Fibroblast of skin of left biceps (primary cell): ENCODE measurements at regions not wholly inside any gene's neighbourhood (a gene's known extent, or its start where the extent isn't known, plus 50 kb on each side); places are given as distances from the start of the nearest gene placed in this dataset.

ENCODE experiments used
- DNase-seq, 2 experiments: peaks; one replicate each; pipeline ENCODE4 v3.0.0-alpha.2; 2013; ENCODE audit warnings: low read depth in 2 of 2

DNA sequence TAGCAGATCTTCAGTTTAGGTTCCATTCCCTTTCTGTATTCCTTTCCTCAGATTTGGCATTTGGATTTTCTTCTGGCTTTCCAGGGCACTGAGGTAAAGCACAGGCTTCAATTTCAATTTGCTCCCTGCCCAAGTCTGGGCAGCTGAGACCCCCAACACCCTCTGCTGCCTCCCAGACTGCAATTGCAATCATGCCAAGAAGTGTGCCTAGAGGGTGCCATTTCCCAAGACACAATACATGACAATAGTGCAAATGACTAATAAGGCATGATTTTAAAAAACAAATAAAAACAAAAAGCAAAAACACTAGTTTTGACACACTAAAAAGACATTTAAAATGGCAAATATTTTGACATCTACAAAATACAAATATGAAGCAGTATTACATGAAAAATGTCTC, 364.8 kb downstream of the EPM2A start:
- DNase-seq: no peak

DNA sequence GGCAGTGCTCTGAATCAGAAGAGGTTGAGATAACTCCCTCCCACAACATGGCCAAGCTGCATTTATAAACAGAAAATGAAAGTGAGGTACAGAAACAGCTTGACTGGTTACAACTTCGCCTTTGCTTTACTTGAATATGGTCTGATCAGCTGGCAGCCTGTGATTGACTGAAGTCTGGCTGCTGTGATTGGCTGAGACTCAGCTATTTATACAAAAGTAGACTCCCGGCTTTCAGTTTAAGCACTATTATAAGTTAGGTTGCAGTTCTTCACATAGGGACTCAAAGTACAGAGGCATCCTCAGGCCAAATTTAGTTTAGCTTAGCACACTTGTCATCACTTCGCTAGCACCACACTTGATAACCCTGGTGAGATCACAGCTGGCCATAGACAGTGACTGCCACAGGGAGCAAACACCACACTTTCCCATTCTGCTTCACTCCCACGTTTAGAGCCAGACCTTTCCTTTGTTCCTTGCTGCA, 362.6 kb downstream of the EPM2A start:
- peak in 1 of 2 experiments; percentile 1 for DNase-seq

DNA sequence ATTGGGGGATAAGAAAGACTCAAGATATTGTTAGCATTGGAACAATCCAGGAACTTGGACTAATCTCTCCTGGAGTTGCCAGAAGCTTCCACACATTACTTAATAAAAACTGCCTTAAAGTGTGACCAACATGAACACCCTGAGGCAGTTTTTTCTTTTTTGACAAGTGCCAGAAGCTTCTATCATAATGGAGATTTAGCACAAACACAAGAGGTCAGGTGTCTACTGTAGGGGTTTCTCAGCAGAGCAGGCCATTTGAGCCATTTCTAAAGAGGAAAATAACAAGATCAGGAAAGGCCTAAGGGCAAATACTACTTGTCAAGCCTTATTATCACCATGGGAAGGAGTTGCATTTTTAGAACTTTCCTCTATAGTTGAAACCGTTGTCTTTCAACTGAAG, 361.5 kb downstream of the EPM2A start:
- DNase-seq: no peak

DNA sequence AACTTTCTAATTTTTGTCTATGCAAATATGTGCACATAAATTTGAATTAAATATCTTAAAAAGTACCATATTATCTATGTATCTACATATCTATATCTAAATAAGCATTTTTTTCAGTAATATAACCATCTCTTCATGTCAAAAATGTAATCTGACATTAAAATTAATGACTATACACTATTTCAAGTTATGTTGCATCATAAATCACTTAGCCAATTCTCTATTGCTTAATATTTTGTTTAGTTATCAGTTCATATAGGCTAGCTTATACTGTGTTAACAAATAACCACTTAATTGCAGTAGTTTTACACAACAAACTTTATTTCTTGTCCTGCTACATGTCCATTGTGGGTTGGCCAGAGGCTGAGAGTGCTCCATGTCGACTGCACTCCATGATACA, 360.8 kb downstream of the EPM2A start:
- DNase-seq: no peak

DNA sequence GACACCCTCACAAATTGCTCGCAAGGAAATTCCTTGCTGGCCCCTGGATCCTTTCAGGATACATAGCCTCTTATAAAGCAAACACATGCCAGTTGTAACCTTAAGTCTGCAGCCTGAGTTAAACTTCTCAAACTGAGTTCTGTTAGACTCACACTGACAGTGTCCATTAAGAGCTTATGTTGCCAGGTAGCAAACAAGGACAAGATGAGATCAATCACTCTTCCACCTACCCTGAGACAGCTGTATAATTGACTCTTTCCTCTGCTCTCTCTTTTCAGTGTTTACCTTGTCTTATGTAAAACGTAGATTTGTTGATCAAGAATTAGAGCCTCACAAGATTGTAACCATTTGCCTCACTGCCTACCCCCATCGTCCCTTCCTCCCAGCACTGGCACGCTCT, 359.8 kb downstream of the EPM2A start:
- DNase-seq: no peak

DNA sequence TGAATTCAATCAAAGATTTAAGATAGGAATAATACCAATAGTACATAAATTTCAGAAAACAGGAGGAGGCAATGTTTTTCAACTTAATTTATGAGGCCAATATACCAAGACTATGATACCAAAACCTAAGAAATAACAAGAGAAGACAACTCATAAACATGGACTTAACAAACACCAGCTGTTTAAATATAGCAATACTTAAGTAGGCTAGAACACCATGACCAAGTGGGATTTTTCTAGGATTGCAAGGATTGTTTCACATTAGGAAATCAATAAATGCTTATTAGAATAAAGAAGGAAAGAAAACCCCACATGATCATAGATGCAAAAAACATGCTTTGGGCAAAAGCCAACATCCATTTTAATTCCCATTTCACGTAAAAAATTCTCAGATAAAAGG, 355.1 kb downstream of the EPM2A start:
- no peak for DNase-seq

DNA sequence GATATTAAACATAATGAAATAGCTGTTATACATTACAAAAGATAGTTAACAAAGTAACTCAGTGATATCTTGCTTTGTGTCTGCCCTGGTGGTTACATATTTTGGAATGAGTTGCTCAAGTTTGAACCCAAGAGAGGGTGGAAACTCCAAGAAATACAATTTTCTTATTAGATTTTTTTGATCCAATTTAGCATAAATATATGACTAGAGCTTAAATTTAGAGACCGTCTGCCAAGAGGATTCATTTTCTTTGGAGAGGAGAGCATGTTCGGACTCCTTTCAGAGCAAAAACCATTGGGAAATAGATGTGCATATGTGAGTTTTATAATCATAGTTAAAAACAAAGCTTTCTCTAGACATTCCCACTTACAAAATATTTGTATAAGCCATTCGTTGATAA, 353.4 kb downstream of the EPM2A start:
- no peak for DNase-seq

DNA sequence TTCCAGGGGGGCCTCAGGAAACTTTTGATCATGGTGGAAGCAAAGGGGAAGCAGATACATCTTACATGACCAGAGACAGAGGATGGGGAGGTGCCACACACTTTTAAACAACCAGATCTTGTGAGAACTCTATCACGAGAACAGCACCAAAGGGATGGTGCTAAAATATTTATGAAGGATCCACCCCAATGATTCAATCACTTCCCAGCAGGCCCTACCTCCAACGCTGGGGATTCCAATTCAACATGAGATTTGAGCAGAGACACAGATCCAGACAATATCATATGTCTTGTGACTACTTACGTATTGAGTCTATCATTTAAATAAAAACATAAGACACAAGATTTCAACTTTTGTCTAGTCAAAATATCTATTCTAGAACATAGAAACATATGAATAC, 351.9 kb downstream of the EPM2A start:
- DNase-seq: no peak

DNA sequence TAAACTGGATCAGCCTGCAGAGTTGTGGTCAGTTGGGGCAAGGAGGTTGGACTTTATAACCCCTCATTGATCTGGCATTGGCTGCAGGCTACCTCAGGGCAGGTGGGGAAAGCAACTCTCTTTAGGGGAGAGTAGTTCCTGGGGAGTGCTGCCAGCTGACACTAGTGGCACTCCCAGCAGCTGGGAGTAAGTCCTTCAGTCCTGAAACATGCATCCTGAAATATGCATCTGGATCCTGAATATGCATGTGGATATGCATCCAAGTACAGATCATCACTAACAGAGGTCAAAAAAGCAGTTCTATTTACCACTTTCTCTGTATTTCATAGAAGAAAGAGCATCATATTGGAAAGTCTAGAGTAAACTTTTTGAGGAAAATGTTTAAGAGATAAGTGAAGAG, 350.8 kb downstream of the EPM2A start:
- no peak for DNase-seq

DNA sequence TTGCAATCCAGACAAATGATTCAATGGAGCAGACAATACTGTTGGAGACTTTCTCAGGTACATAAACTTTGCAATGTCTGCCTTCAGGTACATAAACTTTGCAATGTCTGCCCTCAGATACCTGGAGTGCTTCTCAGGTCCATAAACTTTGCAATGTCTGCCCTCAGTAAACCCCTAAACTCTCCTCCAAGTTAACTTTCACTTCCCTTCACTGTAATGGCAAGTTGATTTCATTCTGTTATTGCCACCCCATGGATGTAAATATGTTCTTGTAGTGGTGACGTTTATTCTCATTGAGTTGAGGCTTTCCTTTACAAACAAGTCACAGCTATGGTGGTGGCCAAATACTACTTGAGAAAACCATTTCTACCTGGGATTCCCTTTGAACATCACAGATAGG, 338.8 kb downstream of the EPM2A start:
- no peak for DNase-seq

DNA sequence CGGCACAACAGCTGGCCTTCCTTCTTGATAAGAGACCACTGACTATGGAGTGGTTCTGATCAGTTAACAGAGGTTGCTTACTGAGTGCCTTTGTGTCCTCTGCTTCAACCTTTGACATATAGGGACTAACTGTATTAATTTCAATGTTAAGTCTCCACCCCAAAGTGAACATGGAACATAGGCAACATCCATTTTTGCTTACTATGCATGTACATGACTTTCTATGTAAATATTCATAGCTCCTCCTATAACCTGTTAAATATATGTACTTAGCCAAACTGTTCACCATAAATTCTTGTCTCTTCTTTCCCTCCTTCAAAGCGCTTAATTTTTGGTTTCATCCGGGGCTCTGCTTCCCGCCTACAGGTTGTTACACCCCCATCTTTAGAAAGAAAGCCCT, 334.8 kb downstream of the EPM2A start:
- DNase-seq: no peak

DNA sequence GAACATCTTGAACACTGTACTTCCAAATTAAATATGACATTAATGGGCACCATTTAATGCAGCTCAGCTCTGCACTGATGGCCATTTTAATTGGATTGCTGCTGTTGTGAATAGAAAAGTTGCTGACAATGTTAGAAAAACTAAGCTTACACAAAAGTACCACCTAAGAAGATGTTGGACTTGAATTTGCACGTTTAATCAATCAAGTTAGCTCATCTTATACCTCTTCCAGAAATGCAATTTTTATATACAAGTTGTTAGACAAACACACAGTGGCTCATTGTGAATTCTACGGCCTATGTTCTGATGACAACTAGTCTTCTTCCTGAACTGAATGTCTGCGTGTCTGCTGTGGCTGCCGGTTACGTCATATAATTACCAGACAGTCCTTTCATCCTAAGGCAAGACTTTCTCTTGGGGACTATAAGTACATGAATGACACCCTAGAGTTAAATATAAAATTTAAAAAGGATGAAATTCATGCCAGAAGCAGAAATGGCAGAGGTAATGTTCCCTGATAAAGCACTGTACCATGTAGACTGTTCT, 330.2 kb downstream of the EPM2A start:
- no peak for DNase-seq

DNA sequence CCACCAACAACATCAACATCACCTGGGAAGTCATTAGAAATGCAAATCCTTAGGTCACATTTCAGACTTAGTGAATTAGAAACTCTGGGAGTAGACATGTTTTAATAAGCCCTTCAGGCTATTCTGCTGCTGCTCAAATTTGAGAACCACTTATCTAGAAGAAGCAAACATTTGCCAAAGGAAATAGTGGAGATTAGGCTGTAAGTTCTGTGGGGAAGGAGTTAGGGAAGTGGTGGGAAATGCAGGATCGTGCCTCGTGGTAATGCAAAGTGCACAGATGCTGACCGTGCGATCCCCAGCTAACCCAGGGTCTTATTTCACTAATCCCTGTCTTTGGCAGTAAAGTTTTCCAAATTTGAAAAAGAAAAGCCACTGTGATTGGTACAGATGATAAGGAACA, 328.5 kb downstream of the EPM2A start:
- no peak for DNase-seq

DNA sequence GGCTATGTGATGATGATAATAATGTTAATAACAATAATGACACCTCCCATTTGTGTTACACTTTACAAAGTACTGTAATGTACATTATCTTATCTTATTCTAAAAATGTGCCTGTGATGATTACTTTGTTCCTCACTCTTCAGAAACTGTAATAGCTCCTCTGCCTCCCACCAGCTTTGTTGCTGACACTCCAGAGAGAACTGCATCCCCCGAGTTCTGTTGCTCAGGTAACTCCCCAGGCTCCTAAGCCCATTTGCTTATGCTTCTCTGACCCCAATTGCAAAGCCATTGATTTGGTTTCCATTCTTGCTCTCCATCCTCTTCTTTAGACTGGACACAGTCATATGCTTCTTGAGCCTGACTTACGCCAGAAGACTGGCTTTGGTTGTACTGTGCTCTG, 319.7 kb downstream of the EPM2A start:
- DNase-seq: no peak

DNA sequence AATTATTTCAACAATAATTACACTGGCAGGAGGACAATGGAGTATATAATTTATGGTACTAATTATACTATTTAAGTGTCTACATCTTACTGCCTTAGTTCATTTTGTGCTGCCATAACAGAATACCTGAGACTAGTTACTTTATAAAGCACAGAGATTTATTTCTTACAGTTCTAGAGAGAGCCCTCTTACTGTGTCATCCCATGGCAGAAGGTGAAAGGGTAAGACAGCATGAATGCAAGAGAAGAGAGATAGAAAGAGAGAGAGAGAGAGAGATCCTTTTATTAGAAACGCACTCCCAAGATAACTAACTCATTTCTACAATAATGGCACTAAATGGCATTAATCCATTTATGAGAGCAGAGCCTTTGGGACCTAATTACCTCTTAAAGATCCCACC, 314.7 kb downstream of the EPM2A start:
- DNase-seq: no peak

DNA sequence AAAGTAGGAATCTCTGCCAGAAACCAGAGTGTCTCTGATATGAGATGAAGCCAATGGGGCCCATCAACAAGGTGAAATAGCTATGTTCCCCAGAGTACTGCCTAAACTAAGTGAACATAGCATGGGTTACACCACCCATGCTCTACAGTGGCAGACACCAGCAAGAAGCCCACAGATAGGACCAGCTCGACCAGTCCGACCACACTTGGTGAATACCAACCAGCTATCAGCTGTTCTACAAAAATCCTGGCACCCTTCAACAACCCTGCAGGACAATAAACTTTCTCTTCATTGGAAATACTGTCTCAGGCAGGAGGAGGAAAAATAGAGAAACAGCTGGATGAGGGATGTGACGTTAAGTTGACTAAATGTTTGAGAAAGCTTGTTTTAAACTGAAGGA, 311.4 kb downstream of the EPM2A start:
- no peak for DNase-seq

DNA sequence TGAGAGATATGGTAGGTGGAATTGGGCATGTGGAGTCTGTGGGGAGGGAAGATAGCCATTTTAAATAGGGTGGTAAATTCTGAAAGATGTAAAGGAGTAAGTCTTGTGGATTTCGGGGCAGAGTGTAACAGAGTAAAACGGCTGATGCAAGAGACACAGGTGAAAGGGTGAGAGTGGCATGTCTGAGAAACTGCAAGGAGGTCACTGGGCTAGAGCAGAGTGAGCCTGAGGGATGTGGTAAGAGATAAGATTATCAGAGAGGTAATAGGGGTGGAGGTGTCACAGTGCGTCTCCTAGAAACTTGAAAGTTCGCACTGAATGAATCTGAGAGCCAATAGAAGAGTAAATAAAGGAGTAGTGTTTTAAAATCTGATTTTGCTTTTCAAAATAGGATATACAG, 308.1 kb downstream of the EPM2A start:
- no peak for DNase-seq

DNA sequence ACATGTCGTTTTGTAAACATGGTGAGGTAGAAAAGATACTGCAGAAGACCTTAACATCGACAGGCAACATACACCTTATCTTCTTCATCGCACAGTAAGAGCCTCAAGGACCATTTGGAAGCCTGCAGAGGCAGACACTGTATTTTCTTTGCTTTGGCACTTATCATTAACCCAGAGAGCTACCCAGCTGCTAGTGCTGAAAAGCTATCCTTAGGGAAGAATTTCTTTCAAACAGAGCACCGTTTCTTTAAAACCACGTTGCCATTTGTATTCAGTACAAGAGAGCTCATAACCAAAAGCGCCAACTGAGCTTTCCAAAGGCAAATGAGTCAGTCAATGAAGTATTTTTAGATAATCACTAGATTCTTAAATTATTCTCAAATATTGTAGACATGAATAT, 306.6 kb downstream of the EPM2A start:
- DNase-seq: no peak

DNA sequence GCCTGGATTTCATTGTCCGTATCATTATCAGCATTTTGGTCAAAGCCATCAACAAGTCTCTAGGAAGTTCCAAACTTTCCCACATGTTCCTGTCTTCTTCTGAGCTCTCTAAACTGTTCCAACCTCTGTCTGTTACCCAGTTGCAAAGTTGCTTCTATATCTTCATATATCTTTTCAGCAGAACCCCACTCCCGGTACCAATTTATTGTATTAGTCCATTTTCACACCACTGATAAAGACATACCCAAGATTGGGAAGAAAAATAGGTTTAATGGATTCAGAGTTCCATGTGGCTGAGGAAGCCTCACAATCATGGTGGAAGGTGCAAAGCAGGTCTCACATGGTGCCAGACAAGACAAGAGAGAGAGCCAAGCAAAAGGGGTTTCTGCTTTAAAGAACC, 293.2 kb downstream of the EPM2A start:
- no peak for DNase-seq

DNA sequence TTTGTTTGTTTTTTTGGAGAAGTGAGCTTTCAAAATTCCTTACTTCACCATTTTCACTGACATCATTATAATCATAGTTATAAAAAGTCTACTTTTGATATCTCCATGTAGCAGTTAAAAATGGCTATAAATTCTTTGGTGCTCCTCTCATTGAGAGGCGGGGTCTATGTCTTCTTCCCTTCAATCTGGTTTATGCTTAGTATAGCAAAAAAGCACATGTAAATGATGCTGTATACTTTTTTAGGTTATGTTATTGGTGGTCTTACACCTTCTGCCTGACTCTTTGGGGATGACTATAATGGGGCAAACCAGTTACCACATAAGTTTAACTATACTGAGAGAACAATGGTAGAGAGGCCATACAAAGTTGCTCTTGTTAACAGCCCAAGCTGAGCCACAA, 289.6 kb downstream of the EPM2A start:
- no peak for DNase-seq

DNA sequence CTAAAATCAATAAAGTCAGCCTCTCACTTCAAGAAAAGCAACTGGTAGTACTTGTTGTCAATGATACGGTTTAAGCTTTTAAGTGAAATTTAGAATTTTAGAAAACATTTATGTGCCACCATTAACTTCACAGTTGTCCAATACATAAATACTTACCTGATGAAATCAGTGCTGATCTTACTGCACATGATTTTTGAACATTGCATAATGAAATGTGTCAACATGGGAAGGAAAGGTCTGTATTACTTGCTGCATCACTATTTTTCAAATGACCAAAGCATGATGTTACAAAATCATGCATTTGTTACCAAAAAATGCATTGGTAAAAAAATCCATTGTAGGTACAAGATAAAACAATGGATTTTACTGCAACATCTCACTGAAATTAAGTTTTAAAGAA, 284.3 kb downstream of the EPM2A start:
- DNase-seq: no peak

DNA sequence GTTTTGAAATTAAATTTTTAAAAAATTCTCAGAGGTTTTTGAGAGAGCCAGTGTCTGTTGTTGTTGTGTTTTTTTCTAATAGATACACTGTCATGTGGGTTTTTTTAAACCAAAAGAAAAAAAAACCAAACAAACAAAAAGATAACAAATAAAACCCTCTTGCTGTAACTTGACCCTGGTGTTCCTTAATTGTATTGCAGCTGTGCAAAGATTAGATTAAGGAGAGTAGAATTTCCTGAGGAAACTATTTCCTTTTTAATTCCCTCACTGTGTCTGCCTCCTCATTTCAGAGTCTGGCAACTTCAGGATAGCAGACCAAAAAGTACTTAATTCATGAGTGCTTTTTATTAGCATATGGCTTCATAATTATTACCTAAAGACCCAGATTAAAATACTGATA, 281.9 kb downstream of the EPM2A start:
- DNase-seq: no peak

DNA sequence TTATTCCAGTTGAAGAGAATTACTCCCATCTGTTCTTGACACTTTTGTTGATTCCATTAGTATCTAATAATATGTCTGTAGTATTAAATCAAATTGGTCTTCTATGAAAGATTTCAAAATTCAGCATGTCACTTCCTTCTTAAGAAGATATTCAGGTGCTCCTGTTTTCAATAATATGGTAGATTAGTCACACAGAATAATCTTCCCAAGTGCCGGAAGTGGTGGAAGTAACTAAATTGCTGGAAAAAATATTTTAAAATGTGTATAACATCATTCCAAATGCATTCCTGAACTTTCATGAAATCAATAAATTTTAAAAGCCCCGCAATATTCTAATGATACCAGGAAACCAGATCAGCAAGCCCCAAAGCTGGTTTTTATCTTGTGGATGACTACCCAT, 281.3 kb downstream of the EPM2A start:
- DNase-seq: no peak

DNA sequence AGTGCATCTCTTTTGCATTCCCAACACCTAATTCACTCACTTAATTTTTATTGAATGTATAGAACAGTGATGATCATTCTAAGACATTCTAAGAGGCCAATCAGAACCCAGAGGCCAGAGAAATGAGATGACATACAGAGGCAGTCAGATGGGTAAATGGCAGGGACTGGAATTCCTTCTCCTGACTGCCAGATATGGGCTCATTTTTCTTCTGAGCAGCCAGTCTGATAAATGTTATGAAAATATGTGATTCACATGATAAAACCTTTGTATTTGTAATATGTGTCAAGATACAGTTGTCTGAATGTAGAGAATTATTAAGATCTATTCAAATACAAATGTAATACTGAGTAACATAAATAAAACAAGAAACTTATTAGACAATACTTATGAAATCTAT, 277.8 kb downstream of the EPM2A start:
- DNase-seq: no peak

DNA sequence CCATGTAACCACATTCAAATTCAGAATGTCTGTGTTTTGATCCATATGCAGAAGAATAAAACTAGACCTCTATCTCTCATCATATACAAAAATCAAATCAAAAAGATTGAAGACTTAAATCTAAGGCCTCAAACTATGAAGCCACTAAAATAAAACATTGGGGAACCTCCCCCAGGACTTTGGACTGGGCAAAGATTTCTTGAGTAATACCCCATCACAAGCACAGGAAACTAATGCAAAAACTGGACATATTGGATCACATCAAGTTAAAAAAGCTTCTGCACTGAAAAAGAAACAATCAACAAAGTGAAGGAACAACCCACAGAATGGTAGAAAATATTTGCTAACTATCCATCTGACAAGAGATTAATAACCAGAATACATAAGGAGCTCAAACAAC, 266.8 kb downstream of the EPM2A start:
- no peak for DNase-seq
